ENCODE measurements at regions not wholly inside any gene's neighbourhood (a gene's known extent, or its start where the extent isn't known, plus 50 kb on each side); places are given as distances from the start of the nearest gene placed in this dataset.

GRCh38 chr18:51513517-51513916 lies 316.0 kb upstream of the MEX3C start:
- H3K27me3 Mint-ChIP-seq, result peaks cover 9% of the 10 kb centered on the region
- Histone ChIP-seq H3K27ac (ENCODE audit: low read depth in 1 of 2, low read length in 2 of 2) (no peak overlapping the region), H3K9me3 (ENCODE audit: control insufficient read depth in 1 of 2, insufficient read depth in 1 of 2, low read length in 2 of 2) (no peaks in the 10 kb centered on the region), H3K36me3 (ENCODE audit: insufficient read depth, low read length) (no peaks in the 10 kb centered on the region), H3K4me3 (ENCODE audit: low read length) (no peak overlapping the region), H3K27me3 (ENCODE audit: control insufficient read depth in 1 of 2, insufficient read depth in 2 of 2, low read length in 2 of 2) (no peaks in the 10 kb centered on the region), H3K4me1 (ENCODE audit: insufficient read depth, low read length) (no peaks in the 10 kb centered on the region)
- no peak overlapping the region for H3K4me3 Mint-ChIP-seq
- H3K36me3 Mint-ChIP-seq (ENCODE audit: low read depth), result no peaks in the 10 kb centered on the region
- TF ChIP-seq CTCF (IDR thresholded peaks at IDR 0.05), result no peak
- intact Hi-C loops (cut with DNase I, micrococcal nuclease), result no loop called here
- no peak for DNase-seq
- ChIA-PET POLR2A (no interaction called here), CTCF (no interaction called here)
- no peaks in the 10 kb centered on the region for H3K9me3 Mint-ChIP-seq
- H3K4me1 Mint-ChIP-seq (ENCODE audit: low read depth), result no peaks in the 10 kb centered on the region
- no peak for ATAC-seq (ENCODE audit: poor library complexity)
- no peak overlapping the region for H3K27ac Mint-ChIP-seq

DNA sequence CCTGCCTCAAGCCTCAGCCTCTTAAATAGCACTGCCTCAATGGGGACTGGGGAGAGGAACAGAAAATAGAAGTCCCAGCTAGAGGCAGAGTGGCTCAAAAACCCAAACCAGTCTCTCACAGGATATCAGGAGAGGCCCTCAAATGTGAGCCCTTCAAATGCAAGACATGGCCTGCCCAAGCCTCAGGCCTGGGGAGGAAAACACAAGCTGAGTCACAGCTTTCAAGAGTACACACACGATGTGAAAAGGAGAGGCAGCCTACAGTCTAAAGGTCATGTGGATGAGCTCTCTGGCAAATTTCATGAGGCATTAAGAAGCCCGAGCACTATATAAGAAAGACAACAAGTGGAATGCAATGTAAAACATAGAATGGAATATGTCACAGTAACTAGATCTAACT lies 316.6 kb upstream of the MEX3C start:
- H3K27me3 ChIP-seq (ENCODE audit: control insufficient read depth in 1 of 2, insufficient read depth in 2 of 2, low read length in 2 of 2), result no peaks in the 10 kb centered on the region
- H3K36me3 ChIP-seq (ENCODE audit: insufficient read depth, low read length), result no peaks in the 10 kb centered on the region
- Mint-ChIP-seq H3K4me3 (no peak overlapping the region), H3K36me3 (ENCODE audit: low read depth) (no peaks in the 10 kb centered on the region), H3K4me1 (ENCODE audit: low read depth) (no peaks in the 10 kb centered on the region), H3K27me3 (peaks cover 9% of the 10 kb centered on the region), H3K9me3 (no peaks in the 10 kb centered on the region), H3K27ac (no peak overlapping the region)
- DNase-seq, result no peak
- no peak for ATAC-seq (ENCODE audit: poor library complexity)
- H3K9me3 ChIP-seq (ENCODE audit: control insufficient read depth in 1 of 2, insufficient read depth in 1 of 2, low read length in 2 of 2), result no peaks in the 10 kb centered on the region
- H3K4me3 ChIP-seq (ENCODE audit: low read length), result no peak overlapping the region
- H3K4me1 ChIP-seq (ENCODE audit: insufficient read depth, low read length), result no peaks in the 10 kb centered on the region
- CTCF ChIA-PET, result no interaction called here
- intact Hi-C loops (cut with DNase I, micrococcal nuclease), result no loop called here
- POLR2A ChIA-PET, result no interaction called here
- no peak overlapping the region for H3K27ac ChIP-seq (ENCODE audit: low read depth in 1 of 2, low read length in 2 of 2)
- no peak for TF ChIP-seq CTCF (IDR thresholded peaks at IDR 0.05)

- H3K4me1 ChIP-seq (ENCODE audit: insufficient read depth, low read length), result no peaks in the 10 kb centered on the region
- H3K27ac ChIP-seq (ENCODE audit: low read depth in 1 of 2, low read length in 2 of 2), result no peak overlapping the region
- no peaks in the 10 kb centered on the region for H3K27me3 ChIP-seq (ENCODE audit: control insufficient read depth in 1 of 2, insufficient read depth in 2 of 2, low read length in 2 of 2)
- H3K9me3 ChIP-seq (ENCODE audit: control insufficient read depth in 1 of 2, insufficient read depth in 1 of 2, low read length in 2 of 2), result no peaks in the 10 kb centered on the region
- H3K4me3 ChIP-seq (ENCODE audit: low read length), result no peak overlapping the region
- CTCF ChIA-PET, result no interaction called here
- Mint-ChIP-seq H3K4me1 (ENCODE audit: low read depth) (no peaks in the 10 kb centered on the region), H3K27me3 (peaks cover 9% of the 10 kb centered on the region), H3K27ac (no peak overlapping the region), H3K9me3 (no peaks in the 10 kb centered on the region), H3K4me3 (no peak overlapping the region), H3K36me3 (ENCODE audit: low read depth) (no peaks in the 10 kb centered on the region)
- ATAC-seq (ENCODE audit: poor library complexity) (no peak), DNase-seq (no peak)
- POLR2A ChIA-PET, result no interaction called here
- no peak for TF ChIP-seq CTCF (IDR thresholded peaks at IDR 0.05)
- no peaks in the 10 kb centered on the region for H3K36me3 ChIP-seq (ENCODE audit: insufficient read depth, low read length)
- intact Hi-C loops (cut with DNase I, micrococcal nuclease), result no loop called here
Observed at GRCh38 chr18:51516478-51517038, 319.1 kb upstream of the MEX3C start.

All from CD4-positive, alpha-beta T cell (primary cell).